ENCODE measurements at regions not wholly inside any gene's neighbourhood (a gene's known extent, or its start where the extent isn't known, plus 50 kb on each side); places are given as distances from the start of the nearest gene placed in this dataset.
A peak's percentile ranks its signal among the peaks of the same experiment; 100 is the strongest.
"Not testable (repeated sequence)": the region's sequence is repeated elsewhere in the genome, so short reads cannot be mapped to it uniquely, and the experiment has no call there.

GRCh38 chr14:105850853-105851581 lies 324.6 kb downstream of the TMEM121 start:
- peak; percentile 12 for DNase-seq

GRCh38 chr14:105851716-105852377 lies 325.5 kb downstream of the TMEM121 start:
- peak; percentile 12 for DNase-seq

- peak; percentile 13 for DNase-seq
These were observed 326.1 kb downstream of the TMEM121 start for GRCh38 chr14:105852378-105853088.

GRCh38 chr14:105853089-105853906 lies 326.9 kb downstream of the TMEM121 start:
- DNase-seq: peak; percentile 6

GRCh38 chr14:105853907-105854599 lies 327.7 kb downstream of the TMEM121 start:
- DNase-seq: no peak

- DNase-seq: no peak
These were observed 328.3 kb downstream of the TMEM121 start for GRCh38 chr14:105854600-105855245.

- peak; percentile 5 for DNase-seq
These were observed 329.0 kb downstream of the TMEM121 start for GRCh38 chr14:105855246-105855892.

- DNase-seq: peak; percentile 7
These were observed 329.7 kb downstream of the TMEM121 start for GRCh38 chr14:105855893-105856675.

GRCh38 chr14:105856676-105857219 lies 330.4 kb downstream of the TMEM121 start:
- DNase-seq: no peak

GRCh38 chr14:105857220-105857825 lies 330.9 kb downstream of the TMEM121 start:
- DNase-seq: peak; percentile 7

- DNase-seq: no peak
These were observed 331.7 kb downstream of the TMEM121 start for GRCh38 chr14:105857826-105858675.

GRCh38 chr14:105858676-105859025 lies 332.3 kb downstream of the TMEM121 start:
- no peak for DNase-seq

- DNase-seq: not testable (repeated sequence)
These were observed 332.8 kb downstream of the TMEM121 start for GRCh38 chr14:105859073-105859716.

- peak; percentile 9 for DNase-seq
These were observed 333.6 kb downstream of the TMEM121 start for GRCh38 chr14:105859717-105860614.

- DNase-seq: no peak
These were observed 334.5 kb downstream of the TMEM121 start for GRCh38 chr14:105860615-105861580.

GRCh38 chr14:105861985-105862465 lies 335.6 kb downstream of the TMEM121 start:
- DNase-seq: no peak

Measured in right hindlimb (tissue), 1 donor.